ENCODE measurements at regions not wholly inside any gene's neighbourhood (a gene's known extent, or its start where the extent isn't known, plus 50 kb on each side); places are given as distances from the start of the nearest gene placed in this dataset.

DNA sequence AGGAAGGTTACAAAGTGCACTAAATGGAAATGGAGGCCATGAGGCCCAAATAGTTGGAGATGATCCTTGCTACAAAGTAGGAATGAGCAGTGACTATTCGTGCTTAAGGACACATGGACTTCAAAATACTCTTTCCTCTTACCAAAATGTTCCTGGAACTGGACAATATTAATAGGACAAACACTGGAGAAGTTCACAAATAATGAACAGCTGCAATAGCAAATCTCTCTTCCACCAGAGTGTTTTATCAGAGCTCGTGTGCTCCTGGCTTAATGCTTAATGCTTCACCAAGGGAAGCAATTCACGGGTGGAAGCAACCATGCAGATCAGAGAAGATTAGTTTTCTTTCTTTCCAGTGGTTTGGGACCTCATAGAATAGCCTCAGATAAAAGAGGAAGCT lies 435.4 kb downstream of the BCKDHB start:
- Histone ChIP-seq H3K27me3 (ENCODE audit: control insufficient read depth in 2 of 2, insufficient read depth in 2 of 2, low read length in 2 of 2) (no peaks in the 10 kb centered on the region), H4K20me1 (ENCODE audit: insufficient read depth, low read length) (no peaks in the 10 kb centered on the region), H3K27ac (ENCODE audit: low read depth in 1 of 2, low read length in 2 of 2) (no peak overlapping the region), H3K4me2 (replicated peaks; ENCODE audit: extremely low read depth, low read length, poor library complexity, severe bottlenecking) (no peak overlapping the region), H3K36me3 (replicated peaks in 1 of 2; ENCODE audit: control insufficient read depth in 1 of 2, insufficient read depth in 2 of 2, low read length in 2 of 2) (no peaks in the 10 kb centered on the region), H3K79me2 (ENCODE audit: insufficient read depth, low read length) (no peaks in the 10 kb centered on the region), H3K4me3 (replicated peaks in 1 of 3; ENCODE audit: low read depth in 2 of 3, low read length in 3 of 3) (no peak overlapping the region), H3K9me3 (replicated peaks in 1 of 2; ENCODE audit: control insufficient read depth in 1 of 2, insufficient read depth in 1 of 2, low read length in 2 of 2) (peaks cover 0 to 3% of the 10 kb centered on the region in 2 donors), H2AFZ (ENCODE audit: insufficient read depth, low read depth, low read length, poor library complexity, severe bottlenecking) (no peak overlapping the region), H3K4me1 (ENCODE audit: control insufficient read depth in 1 of 2, insufficient read depth in 2 of 2, low read length in 2 of 2) (no peaks in the 10 kb centered on the region), H3K9ac (ENCODE audit: insufficient read depth, low read length, poor library complexity, severe bottlenecking) (no peak overlapping the region)
- no peak for DNase-seq
- Mint-ChIP-seq H3K27ac (no peak overlapping the region), H3K9me3 (peaks cover 0 to 7% (median 2%) of the 10 kb centered on the region in 7 donors), H3K36me3 (no peaks in the 10 kb centered on the region), H3K4me1 (no peaks in the 10 kb centered on the region), H3K4me3 (no peak overlapping the region), H3K27me3 (ENCODE audit: low read depth in 3 of 3) (no peaks in the 10 kb centered on the region)
- intact Hi-C loops (cut with micrococcal nuclease), result no loop called here
- WGBS (ENCODE audit: insufficient coverage), result 13% methylated on average over 2 of the region's 3 CpGs
- TF ChIP-seq, protein P1, sequence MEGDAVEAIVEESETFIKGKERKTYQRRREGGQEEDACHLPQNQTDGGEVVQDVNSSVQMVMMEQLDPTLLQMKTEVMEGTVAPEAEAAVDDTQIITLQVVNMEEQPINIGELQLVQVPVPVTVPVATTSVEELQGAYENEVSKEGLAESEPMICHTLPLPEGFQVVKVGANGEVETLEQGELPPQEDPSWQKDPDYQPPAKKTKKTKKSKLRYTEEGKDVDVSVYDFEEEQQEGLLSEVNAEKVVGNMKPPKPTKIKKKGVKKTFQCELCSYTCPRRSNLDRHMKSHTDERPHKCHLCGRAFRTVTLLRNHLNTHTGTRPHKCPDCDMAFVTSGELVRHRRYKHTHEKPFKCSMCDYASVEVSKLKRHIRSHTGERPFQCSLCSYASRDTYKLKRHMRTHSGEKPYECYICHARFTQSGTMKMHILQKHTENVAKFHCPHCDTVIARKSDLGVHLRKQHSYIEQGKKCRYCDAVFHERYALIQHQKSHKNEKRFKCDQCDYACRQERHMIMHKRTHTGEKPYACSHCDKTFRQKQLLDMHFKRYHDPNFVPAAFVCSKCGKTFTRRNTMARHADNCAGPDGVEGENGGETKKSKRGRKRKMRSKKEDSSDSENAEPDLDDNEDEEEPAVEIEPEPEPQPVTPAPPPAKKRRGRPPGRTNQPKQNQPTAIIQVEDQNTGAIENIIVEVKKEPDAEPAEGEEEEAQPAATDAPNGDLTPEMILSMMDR (IDR thresholded peaks at IDR 0.05), result no peak

- TF ChIP-seq, protein P1 (IDR thresholded peaks at IDR 0.05), result no peak
- H3K4me2 ChIP-seq (replicated peaks; ENCODE audit: extremely low read depth, low read length, poor library complexity, severe bottlenecking), result no peak overlapping the region
- peaks cover 0 to 3% of the 10 kb centered on the region in 2 donors for H3K9me3 ChIP-seq (replicated peaks in 1 of 2; ENCODE audit: control insufficient read depth in 1 of 2, insufficient read depth in 1 of 2, low read length in 2 of 2)
- no peak overlapping the region for H3K27ac ChIP-seq (ENCODE audit: low read depth in 1 of 2, low read length in 2 of 2)
- no peaks in the 10 kb centered on the region for H3K79me2 ChIP-seq (ENCODE audit: insufficient read depth, low read length)
- Mint-ChIP-seq H3K27me3 (ENCODE audit: low read depth in 3 of 3) (no peaks in the 10 kb centered on the region), H3K4me1 (no peaks in the 10 kb centered on the region), H3K9me3 (peaks cover 0 to 7% (median 2%) of the 10 kb centered on the region in 7 donors), H3K27ac (no peak overlapping the region), H3K36me3 (no peaks in the 10 kb centered on the region), H3K4me3 (no peak overlapping the region)
- no peaks in the 10 kb centered on the region for H3K27me3 ChIP-seq (ENCODE audit: control insufficient read depth in 2 of 2, insufficient read depth in 2 of 2, low read length in 2 of 2)
- DNase-seq, result no peak
- no peaks in the 10 kb centered on the region for H4K20me1 ChIP-seq (ENCODE audit: insufficient read depth, low read length)
- H3K4me1 ChIP-seq (ENCODE audit: control insufficient read depth in 1 of 2, insufficient read depth in 2 of 2, low read length in 2 of 2), result no peaks in the 10 kb centered on the region
- intact Hi-C loops (cut with micrococcal nuclease), result no loop called here
- H3K36me3 ChIP-seq (replicated peaks in 1 of 2; ENCODE audit: control insufficient read depth in 1 of 2, insufficient read depth in 2 of 2, low read length in 2 of 2), result no peaks in the 10 kb centered on the region
- H2AFZ ChIP-seq (ENCODE audit: insufficient read depth, low read depth, low read length, poor library complexity, severe bottlenecking), result no peak overlapping the region
- H3K9ac ChIP-seq (ENCODE audit: insufficient read depth, low read length, poor library complexity, severe bottlenecking), result no peak overlapping the region
- H3K4me3 ChIP-seq (replicated peaks in 1 of 3; ENCODE audit: low read depth in 2 of 3, low read length in 3 of 3), result no peak overlapping the region
Observed at GRCh38 chr6:80541181-80541580, 434.7 kb downstream of the BCKDHB start.

Measured in CD14-positive monocyte (primary cell).